ENCODE measurements at regions not wholly inside any gene's neighbourhood (a gene's known extent, or its start where the extent isn't known, plus 50 kb on each side); places are given as distances from the start of the nearest gene placed in this dataset.
"Not testable (repeated sequence)": the region's sequence is repeated elsewhere in the genome, so short reads cannot be mapped to it uniquely, and the experiment has no call there.

- Histone ChIP-seq H3K4me3 (no peak overlapping the region), H3K4me1 (replicated peaks in 1 of 2) (no peaks in the 10 kb centered on the region), H3K27ac (no peak overlapping the region)
- peak in 1 of 8 experiments; percentile 62 for ATAC-seq (replicated peaks in 6 of 8)
- in situ Hi-C loops (cut with MboI; ENCODE audit: low pct_unique_long_range_greater_than_20kb in 2 of 9, low sequenced_read_pairs in 9 of 9, unreplicated experiment in 9 of 9) = no loop called here
Observed at GRCh38 chr9:75544815-75545214, 345.7 kb upstream of the PCSK5 start.

DNA sequence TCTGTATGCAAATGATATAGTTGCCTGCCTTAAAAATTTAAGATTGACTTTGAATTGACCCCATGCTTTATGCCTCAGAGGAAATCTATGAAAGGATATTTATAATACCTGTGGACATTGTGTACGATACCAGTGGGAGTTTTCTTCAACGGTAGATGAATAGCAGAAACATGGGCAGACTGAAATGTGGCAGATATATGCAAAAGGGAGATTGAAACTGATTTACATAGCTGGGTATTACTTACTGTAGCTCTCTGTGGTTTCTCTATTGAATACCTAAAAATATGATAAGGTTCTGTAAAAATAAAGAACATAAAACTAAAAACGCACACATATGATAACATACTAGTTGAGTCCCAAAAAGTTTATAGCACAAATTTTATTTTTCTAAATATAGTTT is 345.2 kb upstream of the PCSK5 start:
- 0 to 100% (median 78%) methylated on average over 1 to 3 of the region's 3 CpGs; no CpG with 5 or more reads in 1 of the 10 experiments for WGBS, 10 experiments
- H3K4me1 ChIP-seq (replicated peaks in 1 of 2) = no peaks in the 10 kb centered on the region
- H3K4me3 ChIP-seq = no peak overlapping the region
- H3K27ac ChIP-seq = no peak overlapping the region
- peak in 1 of 8 experiments; percentile 55 for ATAC-seq (replicated peaks in 6 of 8)
- in situ Hi-C loops (cut with MboI; ENCODE audit: low pct_unique_long_range_greater_than_20kb in 2 of 9, low sequenced_read_pairs in 9 of 9, unreplicated experiment in 9 of 9) = no loop called here

GRCh38 chr9:75548871-75549270 is 341.6 kb upstream of the PCSK5 start:
- ATAC-seq (replicated peaks in 6 of 8) = no peak
- 0 to 100% (median 60%) methylated on average over 1 to 2 of the region's 2 CpGs; no CpG with 5 or more reads in 2 of the 10 experiments for WGBS, 10 experiments
- no peak overlapping the region for H3K27ac ChIP-seq
- H3K4me1 ChIP-seq (replicated peaks in 1 of 2) = no peaks in the 10 kb centered on the region
- H3K4me3 ChIP-seq = no peak overlapping the region
- in situ Hi-C loops (cut with MboI; ENCODE audit: low pct_unique_long_range_greater_than_20kb in 2 of 9, low sequenced_read_pairs in 9 of 9, unreplicated experiment in 9 of 9) = no loop called here

- Histone ChIP-seq H3K4me1 (replicated peaks in 1 of 2) (no peaks in the 10 kb centered on the region), H3K4me3 (no peak overlapping the region), H3K27ac (no peak overlapping the region)
- WGBS, 10 experiments = 0 to 100% (median 75%) methylated on average over 1 of the region's 1 CpG; no CpG with 5 or more reads in 1 of the 10 experiments
- in situ Hi-C loops (cut with MboI; ENCODE audit: low pct_unique_long_range_greater_than_20kb in 2 of 9, low sequenced_read_pairs in 9 of 9, unreplicated experiment in 9 of 9) = no loop called here
- no peak for ATAC-seq (replicated peaks in 6 of 8)
Observed at GRCh38 chr9:75551861-75552260, 338.6 kb upstream of the PCSK5 start.

DNA sequence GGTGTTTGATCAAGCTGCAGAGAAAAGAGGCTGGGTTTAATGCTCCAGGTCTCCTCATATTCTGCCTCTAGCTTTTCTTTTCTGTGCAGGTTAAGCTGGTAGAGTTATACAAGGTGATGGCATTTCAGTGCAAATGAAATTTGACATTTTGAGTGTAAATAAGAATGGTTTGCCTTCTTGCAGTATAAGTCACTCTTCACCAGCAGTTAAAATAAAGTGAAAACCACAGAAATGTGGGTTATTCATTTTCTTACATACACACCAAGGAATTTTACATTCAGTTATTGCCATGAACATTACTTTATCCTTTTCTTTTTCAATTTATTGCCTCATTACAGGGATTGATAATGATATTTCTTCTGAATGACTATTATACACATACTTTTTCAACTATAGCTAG is 337.5 kb upstream of the PCSK5 start:
- Histone ChIP-seq H3K27ac (no peak overlapping the region), H3K4me1 (replicated peaks in 1 of 2) (no peaks in the 10 kb centered on the region), H3K4me3 (no peak overlapping the region)
- ATAC-seq (replicated peaks in 6 of 8) = no peak
- in situ Hi-C loops (cut with MboI; ENCODE audit: low pct_unique_long_range_greater_than_20kb in 2 of 9, low sequenced_read_pairs in 9 of 9, unreplicated experiment in 9 of 9) = no loop called here

DNA sequence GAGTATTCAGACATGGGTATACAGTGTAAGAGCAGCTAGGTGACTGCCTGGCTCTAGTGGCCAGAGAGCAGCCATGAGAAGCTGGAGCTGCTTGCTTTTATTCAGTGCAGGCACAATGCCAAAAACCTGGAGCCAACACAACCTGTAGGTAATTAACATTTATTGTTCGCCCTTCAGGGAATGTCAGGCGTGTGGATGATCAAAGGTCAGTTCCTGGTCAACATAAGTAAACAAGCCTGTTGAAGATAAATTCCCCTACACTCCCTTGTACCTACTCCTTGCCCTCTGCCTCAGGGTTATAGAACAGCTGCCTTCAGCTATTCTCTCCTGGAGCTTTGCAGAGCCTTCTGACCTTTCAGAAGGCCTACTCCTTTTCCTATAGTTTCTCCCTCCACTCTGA is 323.7 kb upstream of the PCSK5 start:
- in situ Hi-C loops (cut with MboI; ENCODE audit: low pct_unique_long_range_greater_than_20kb in 2 of 9, low sequenced_read_pairs in 9 of 9, unreplicated experiment in 9 of 9); ATAC-seq (replicated peaks in 6 of 8): not testable (repeated sequence)

DNA sequence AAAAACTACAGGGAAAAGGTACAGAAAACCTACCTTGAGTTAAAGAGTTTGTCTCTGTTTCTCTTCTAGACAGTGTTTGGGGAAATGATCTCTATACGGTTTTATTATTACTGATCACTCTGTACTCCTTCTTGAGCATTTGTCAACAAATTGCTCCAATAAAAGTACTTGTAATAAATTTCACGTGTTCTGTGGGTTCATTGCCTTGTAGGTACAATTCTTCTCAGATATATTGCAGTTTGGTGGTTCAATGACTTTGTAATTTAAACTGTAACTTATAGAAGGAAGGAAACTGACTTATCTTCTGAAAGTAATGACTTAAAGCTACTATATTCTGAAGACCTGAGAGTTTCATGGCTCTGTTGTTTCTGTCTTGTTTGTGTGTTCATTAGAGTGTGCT is 319.9 kb upstream of the PCSK5 start:
- Histone ChIP-seq H3K27ac (no peak overlapping the region), H3K4me3 (no peak overlapping the region), H3K4me1 (replicated peaks in 1 of 2) (no peaks in the 10 kb centered on the region)
- WGBS, 10 experiments = 0 to 93% (median 67%) methylated on average over 1 to 2 of the region's 2 CpGs; no CpG with 5 or more reads in 1 of the 10 experiments
- ATAC-seq (replicated peaks in 6 of 8) = no peak
- in situ Hi-C loops (cut with MboI; ENCODE audit: low pct_unique_long_range_greater_than_20kb in 2 of 9, low sequenced_read_pairs in 9 of 9, unreplicated experiment in 9 of 9) = no loop called here

More for the DNA sequence above, 323.7 kb upstream of the PCSK5 start:
- not testable (repeated sequence) for H3K4me3 ChIP-seq; H3K27ac ChIP-seq; H3K4me1 ChIP-seq (replicated peaks in 1 of 2)
- 0 to 100% (median 40%) methylated on average over 1 to 2 of the region's 2 CpGs; no CpG with 5 or more reads in 5 of the 10 experiments for WGBS, 10 experiments

DNA sequence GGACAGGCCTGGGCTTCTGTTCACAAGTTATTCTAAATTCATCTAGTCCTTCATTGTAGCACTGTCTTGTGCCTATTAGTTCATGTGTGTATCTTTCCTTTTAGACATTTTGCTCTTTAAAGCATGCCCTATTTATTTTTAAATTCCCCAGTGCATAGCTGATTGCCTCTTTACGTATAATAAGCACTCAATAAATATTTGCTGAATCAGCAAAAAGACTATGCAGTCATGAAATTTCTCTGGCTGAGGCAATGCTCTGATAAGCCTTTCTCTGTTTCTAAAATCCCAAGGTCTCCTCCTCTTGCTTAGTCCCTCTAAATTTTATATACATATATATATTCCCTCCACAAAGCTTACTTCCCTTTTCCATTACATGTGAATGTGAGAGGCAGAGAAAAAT is 315.9 kb upstream of the PCSK5 start:
- in situ Hi-C loops (cut with MboI; ENCODE audit: low pct_unique_long_range_greater_than_20kb in 2 of 9, low sequenced_read_pairs in 9 of 9, unreplicated experiment in 9 of 9) = no loop called here

GRCh38 chr9:75582870-75583269 is 307.6 kb upstream of the PCSK5 start:
- no peak for ATAC-seq (replicated peaks in 6 of 8)
- no peak overlapping the region for H3K4me3 ChIP-seq
- 0 to 100% (median 46%) methylated on average over 1 to 2 of the region's 2 CpGs for WGBS, 10 experiments
- no peaks in the 10 kb centered on the region for H3K4me1 ChIP-seq (replicated peaks in 1 of 2)
- no peak overlapping the region for H3K27ac ChIP-seq
- in situ Hi-C loops (cut with MboI; ENCODE audit: low pct_unique_long_range_greater_than_20kb in 2 of 9, low sequenced_read_pairs in 9 of 9, unreplicated experiment in 9 of 9) = loop anchor here in 1 of 9 experiments (25.0 kb wide), 1 partner anchor 129 kb away; no protein-coding TSS in a partner anchor

More for the DNA sequence above, 315.9 kb upstream of the PCSK5 start:
- H3K27ac ChIP-seq = no peak overlapping the region
- WGBS, 10 experiments = 50 to 100% (median 92%) methylated on average over 1 of the region's 1 CpG; no CpG with 5 or more reads in 1 of the 10 experiments
- H3K4me1 ChIP-seq (replicated peaks in 1 of 2) = no peaks in the 10 kb centered on the region
- H3K4me3 ChIP-seq = no peak overlapping the region
- no peak for ATAC-seq (replicated peaks in 6 of 8)

DNA sequence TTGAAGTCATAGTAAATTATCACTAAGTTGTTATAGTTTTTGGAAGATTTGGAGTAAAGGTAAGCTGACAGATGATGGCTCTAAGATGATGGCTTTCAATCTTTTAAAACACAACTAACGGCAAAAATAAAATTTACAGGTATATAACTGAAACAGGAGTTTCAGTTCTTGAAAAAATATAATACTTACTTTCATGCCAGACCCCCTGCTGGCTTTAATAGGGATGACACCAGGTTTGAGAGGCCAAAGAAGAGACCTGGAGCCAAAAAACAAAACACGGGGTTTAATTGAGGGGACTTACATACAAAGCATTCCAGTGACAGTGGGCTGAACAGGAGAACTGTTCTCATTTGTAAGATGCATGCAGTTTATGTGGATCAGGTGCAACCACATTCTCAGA is 301.7 kb upstream of the PCSK5 start:
- in situ Hi-C loops (cut with MboI; ENCODE audit: low pct_unique_long_range_greater_than_20kb in 2 of 9, low sequenced_read_pairs in 9 of 9, unreplicated experiment in 9 of 9) = loop anchor here in 1 of 9 experiments (25.0 kb wide), 1 partner anchor 123 kb away; no protein-coding TSS in a partner anchor
- Histone ChIP-seq H3K4me3 (no peak overlapping the region), H3K27ac (no peak overlapping the region), H3K4me1 (replicated peaks in 1 of 2) (no peaks in the 10 kb centered on the region)
- WGBS, 10 experiments = 0 to 93% (median 82%) methylated on average over 1 to 2 of the region's 2 CpGs; no CpG with 5 or more reads in 1 of the 10 experiments
- ATAC-seq (replicated peaks in 6 of 8) = no peak

DNA sequence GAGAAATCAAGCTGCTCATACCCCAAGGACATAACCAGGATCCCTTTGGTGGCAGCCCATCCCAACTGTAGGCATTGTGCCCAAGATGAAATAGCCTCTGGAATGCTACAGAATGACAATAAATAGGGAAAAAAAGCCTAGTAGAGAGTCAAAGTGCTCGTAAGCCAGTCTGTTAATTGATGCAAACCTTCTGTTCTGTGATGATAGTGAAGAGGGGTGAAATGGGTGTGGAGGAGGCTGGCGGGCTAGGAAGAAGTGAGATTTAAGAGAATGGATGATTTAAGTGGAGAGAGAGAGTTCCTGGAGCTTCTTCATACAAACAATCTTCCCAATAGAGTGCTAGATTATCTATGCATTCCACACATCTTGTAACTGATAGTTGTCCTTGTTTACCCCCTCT is 301.0 kb upstream of the PCSK5 start:
- in situ Hi-C loops (cut with MboI; ENCODE audit: low pct_unique_long_range_greater_than_20kb in 2 of 9, low sequenced_read_pairs in 9 of 9, unreplicated experiment in 9 of 9) = loop anchor here in 1 of 9 experiments (25.0 kb wide), 1 partner anchor 123 kb away; no protein-coding TSS in a partner anchor
- Histone ChIP-seq H3K4me3 (no peak overlapping the region), H3K4me1 (replicated peaks in 1 of 2) (no peaks in the 10 kb centered on the region), H3K27ac (no peak overlapping the region)
- ATAC-seq (replicated peaks in 6 of 8) = no peak
- WGBS, 10 experiments = 0 to 100% (median 41%) methylated on average over 1 to 2 of the region's 2 CpGs; no CpG with 5 or more reads in 2 of the 10 experiments

DNA sequence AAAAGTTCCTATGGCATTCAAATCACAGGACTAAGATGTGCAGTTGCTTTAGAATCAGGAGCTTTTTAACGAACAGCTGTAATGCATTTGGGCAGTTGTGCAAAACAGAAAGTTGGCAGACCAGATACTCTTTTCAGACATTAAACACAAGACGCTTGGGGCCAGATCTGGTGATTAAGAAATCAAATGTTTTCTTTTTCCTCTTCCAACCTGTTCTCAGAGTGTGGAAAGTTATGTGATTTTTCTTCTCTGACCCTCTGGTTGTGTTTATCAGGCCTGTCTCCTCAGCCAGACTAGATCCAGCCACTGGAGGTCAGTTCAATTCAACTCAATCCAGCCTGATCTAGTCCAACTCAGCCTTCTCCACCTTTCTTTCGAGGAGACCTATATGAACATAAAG is 298.5 kb upstream of the PCSK5 start:
- in situ Hi-C loops (cut with MboI; ENCODE audit: low pct_unique_long_range_greater_than_20kb in 2 of 9, low sequenced_read_pairs in 9 of 9, unreplicated experiment in 9 of 9) = loop anchor here in 1 of 9 experiments (25.0 kb wide), 1 partner anchor 120 kb away; no protein-coding TSS in a partner anchor
- no peaks in the 10 kb centered on the region for H3K4me1 ChIP-seq (replicated peaks in 1 of 2)
- 0 to 100% (median 43%) methylated on average over 1 to 3 of the region's 3 CpGs; no CpG with 5 or more reads in 2 of the 10 experiments for WGBS, 10 experiments
- H3K27ac ChIP-seq = no peak overlapping the region
- H3K4me3 ChIP-seq = no peak overlapping the region
- ATAC-seq (replicated peaks in 6 of 8) = no peak

GRCh38 chr9:75592586-75592985 is 297.9 kb upstream of the PCSK5 start:
- in situ Hi-C loops (cut with MboI; ENCODE audit: low pct_unique_long_range_greater_than_20kb in 2 of 9, low sequenced_read_pairs in 9 of 9, unreplicated experiment in 9 of 9) = loop anchor here in 1 of 9 experiments (25.0 kb wide), 1 partner anchor 120 kb away; no protein-coding TSS in a partner anchor
- WGBS, 10 experiments = 0 to 100% (median 77%) methylated on average over 1 of the region's 1 CpG
- no peak for ATAC-seq (replicated peaks in 6 of 8)
- Histone ChIP-seq H3K4me1 (replicated peaks in 1 of 2) (no peaks in the 10 kb centered on the region), H3K27ac (no peak overlapping the region), H3K4me3 (no peak overlapping the region)

DNA sequence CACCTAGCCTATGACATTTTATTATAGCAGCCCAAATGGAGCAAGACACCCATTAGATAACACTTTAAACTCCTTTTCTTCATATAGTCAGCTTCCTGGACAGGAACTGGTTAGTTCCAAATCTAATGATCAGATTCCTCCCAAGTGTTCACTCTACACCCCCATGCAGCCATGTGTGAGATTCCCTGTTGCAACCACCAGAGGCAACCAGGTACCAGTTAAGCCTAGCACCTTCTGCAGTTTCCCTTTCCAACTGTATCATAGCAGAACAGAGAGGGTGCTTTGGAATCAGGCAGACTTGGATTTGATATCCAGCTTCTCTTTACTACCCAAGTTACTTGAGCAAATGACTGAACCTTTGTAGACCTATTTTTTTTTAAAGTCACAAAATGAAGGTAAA is 296.6 kb upstream of the PCSK5 start:
- H3K4me1 ChIP-seq (replicated peaks in 1 of 2) = no peaks in the 10 kb centered on the region
- H3K27ac ChIP-seq = no peak overlapping the region
- no peak overlapping the region for H3K4me3 ChIP-seq
- ATAC-seq (replicated peaks in 6 of 8) = no peak
- in situ Hi-C loops (cut with MboI; ENCODE audit: low pct_unique_long_range_greater_than_20kb in 2 of 9, low sequenced_read_pairs in 9 of 9, unreplicated experiment in 9 of 9) = loop anchor here in 1 of 9 experiments (25.0 kb wide), 1 partner anchor 118 kb away; no protein-coding TSS in a partner anchor
